GM18868 (cell line): ENCODE measurements at regions not wholly inside any gene's neighbourhood (a gene's known extent, or its start where the extent isn't known, plus 50 kb on each side); places are given as distances from the start of the nearest gene placed in this dataset.
"Not testable (repeated sequence)": the region's sequence is repeated elsewhere in the genome, so short reads cannot be mapped to it uniquely, and the experiment has no call there.

Source experiments
- ATAC-seq: cut with Tn5 transposase; IDR thresholded peaks from one replicate; pipeline ENCODE4 v1.9.1; 2021; ENCODE audit warnings: mild to moderate bottlenecking, moderate library complexity; ENCODE audit not compliant: unreplicated experiment

DNA sequence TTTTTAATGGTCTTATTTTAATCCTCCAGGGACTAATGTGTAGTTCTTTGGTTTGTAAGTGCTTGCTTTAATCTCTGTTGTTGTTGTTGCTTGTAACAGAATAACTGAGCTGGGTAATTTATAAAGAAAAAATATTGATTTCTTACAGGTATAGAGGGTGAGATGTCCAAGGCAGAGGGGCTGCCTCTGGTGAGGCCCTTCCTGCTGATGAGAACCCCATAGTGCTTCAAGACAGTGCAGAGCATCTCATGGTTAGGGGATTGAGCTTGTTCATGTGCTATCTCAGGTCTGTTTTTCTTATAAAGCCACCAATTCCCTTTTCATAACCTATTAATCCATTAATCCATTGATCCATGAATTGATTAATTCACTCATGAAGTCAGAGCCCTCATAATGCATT, 516.3 kb upstream of the KCND2 start:
- ATAC-seq, result no peak

DNA sequence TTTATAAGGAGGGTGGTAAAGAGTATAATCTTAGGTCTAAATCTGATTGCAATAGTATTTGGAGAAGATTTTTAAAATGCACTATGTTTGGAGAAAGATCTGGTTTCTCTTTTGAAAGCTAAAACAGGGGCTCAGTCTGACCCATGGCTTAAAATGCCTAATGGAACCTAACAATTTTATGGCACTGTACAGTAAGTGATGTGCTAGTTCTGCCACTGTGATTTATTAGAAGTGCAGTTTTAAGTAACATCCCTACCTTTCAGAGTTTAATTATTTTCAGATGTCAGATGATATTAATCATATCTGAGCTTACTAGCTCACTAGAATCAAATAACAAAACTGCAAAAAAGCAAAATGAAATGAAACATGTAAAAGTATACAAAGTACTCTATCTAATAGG, 514.7 kb upstream of the KCND2 start:
- ATAC-seq, result no peak

DNA sequence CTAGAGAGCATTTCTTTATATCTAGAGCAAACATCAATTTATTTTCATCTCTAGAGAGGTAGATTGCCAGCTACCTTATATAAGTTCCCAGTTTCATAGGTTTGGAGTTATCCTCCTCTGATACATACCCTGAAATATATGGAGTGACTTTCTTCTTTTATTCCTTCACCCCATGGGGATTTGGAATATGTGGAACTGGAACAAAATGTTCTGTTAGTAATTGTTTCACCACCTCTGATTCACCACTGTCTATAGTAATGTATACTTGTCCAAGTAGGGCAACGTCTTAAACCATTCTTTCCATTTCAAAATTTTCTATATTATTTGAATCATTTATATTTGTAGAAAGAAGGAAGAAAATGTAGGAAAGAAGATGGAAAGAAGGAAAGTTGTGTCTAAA, 511.2 kb upstream of the KCND2 start:
- ATAC-seq, result no peak

DNA sequence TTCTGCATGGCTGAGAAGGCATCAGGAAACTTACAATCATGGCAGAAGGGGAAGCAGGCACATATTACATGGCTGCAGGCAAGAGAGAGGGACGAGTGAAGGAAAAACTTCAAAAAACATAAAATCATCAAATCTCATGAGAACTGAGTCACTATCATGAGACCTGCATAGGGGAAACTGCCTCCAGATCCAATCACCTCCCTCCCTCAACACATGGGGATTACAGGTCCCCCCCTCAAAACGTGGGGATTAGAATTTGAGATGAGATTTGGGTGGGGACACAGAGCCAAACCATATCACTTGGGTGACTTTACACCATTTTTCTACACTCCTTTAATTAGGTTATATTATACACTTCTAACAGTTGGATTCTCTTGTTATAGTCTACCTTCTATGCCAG, 490.7 kb upstream of the KCND2 start:
- no peak for ATAC-seq

DNA sequence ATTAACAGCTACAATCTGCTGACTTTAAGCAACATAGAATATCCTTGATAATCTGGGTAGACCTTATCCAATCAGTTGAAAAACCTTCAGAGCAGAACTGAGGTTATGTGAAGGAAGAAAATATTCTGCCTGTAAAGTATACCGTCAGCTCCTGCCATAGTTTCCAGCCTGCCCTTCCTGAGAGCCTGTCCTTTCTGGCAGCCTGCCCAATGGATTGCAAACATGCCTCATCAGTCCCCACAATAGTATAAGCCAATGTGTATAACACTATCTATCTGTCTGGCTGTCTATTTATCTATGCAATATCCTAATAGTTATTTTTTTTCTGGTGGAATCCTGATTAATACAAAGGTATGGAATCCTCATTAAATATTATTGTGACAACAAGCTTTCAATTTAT, 489.2 kb upstream of the KCND2 start:
- no peak for ATAC-seq

DNA sequence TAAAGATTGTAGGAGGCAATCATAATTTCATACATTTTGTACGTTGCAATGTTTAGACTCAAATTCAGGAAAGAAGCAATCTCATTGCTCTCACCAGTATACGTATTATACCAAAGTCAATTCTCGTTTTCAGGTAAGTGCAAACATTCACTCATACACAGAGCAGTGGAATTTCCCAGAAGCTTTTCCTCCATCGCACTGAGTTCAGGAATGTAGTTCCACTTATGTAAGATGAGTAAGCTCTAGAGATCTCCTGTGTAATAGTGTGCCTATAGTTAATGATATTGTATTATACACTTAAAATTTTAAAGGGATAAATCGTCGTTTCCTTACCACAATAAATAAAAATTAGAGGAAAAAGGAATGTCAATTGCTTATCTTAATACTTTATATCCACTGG, 470.8 kb upstream of the KCND2 start:
- no peak for ATAC-seq

DNA sequence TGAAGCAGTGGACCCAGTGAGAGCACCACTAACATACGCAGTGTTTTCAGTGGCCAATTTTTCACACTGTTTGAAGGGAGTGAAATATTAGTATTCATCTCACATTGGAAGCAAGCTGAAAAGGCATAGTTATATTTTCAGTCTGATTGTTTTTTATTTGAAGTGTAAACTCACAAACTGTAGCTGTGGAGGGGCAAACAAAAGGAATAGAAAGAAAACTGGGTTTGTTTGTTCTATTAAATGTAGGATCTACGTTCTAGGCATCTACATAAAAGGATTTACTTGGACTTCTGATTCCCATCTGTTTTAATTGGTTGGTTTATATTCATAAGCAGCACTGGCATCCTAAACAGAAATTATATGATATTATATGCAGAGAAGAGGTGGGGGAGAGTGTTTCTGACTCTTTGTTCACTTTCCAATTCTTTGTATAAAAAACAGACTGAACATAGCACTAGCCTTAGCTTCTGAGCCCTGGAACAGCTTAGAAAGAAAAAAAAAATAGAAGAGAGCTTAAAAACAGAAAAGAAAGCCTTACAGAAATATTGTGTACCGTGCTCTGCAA, 447.8 kb upstream of the KCND2 start:
- no peak for ATAC-seq

DNA sequence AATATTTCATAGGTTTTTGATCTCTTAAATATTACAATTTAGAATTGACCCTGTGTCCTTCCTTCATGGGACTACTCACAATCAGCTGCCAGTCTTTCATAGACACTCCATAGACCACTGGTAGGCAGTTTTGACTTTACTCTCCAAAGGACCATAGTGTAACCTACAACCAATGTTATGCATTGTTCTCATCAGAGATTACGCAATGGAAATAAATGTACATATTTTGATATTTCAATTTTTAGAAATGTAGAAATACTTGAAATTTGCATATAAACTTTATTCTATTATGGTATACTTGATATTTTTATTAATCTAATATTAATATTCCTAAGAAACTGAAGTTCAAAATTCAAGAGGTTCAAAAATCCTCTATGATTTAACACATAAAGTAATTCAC, 446.4 kb upstream of the KCND2 start:
- ATAC-seq, result no peak

DNA sequence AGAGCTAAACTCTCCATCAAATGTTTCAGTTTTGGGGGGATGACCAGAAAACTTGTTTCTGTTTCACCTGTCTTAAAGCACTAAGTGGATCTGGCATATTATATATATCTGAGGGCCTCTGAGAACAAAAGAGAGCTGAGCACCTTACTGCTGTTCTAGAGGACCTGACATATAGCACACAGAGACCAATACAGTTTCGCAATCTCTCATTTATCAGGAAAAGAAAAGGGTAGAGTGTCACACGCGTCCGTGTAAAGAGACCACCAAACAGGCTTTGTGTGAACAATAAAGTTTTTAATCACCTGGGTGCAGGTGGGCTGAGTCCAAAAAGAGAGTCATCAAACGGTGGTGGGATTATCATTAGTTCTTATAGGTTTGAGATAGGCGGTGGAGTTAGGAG, 434.5 kb upstream of the KCND2 start:
- no peak for ATAC-seq

DNA sequence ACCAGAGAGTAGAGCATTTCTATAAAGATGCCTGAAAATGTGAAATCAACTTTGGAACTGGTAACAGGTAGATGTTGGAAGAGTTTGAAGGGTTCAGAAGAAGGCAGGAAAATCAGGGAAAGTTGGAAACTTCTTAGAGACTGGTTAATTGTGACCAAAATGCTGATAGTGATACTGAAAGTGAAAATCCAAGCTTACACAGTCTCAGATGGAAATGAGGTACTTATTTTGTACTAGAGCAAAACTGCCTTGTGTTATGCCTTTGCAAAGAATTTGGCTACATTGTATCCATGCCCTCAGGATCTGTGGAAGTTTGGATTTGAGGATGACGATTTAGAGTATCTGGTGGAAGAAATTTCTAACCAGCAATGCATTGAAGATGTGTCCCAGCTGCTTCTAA, 430.6 kb upstream of the KCND2 start:
- no peak for ATAC-seq

DNA sequence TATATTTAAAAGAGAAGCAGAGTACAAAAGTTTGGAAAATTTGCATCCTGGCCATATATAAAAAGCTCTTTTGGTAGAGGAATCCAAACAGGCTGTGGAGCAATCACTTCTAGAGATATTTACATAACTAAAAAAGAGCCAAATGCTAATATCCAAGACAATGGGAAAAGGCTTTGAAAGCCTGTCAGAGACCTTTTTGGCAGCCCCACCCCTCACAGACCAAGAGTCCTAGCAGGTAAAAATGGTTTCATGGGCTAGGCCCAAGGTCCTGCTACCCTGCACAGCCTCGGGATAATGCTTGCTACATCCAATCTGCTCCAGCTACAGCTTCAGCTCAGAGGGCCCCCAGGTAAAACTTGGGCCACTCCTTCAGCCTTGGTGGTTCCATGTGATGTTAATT, 430.2 kb upstream of the KCND2 start:
- ATAC-seq, result no peak

DNA sequence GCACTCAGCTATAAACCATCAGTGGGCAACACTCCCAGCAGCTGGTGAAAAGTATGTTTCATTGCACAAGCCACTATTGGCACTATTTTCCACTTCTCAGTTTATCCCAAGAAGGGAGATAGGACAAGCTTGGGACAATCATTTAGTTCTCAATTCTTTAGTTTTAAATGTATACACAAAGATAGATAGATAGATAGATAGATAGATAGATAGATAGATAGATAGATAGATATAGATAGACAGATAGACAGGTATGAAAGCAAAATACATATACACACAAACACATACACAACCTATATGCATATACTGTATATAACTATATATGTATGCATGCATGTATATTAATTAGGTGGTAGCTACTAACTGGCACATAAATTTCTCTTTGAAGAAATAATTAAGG, 411.6 kb upstream of the KCND2 start:
- ATAC-seq, result no peak

DNA sequence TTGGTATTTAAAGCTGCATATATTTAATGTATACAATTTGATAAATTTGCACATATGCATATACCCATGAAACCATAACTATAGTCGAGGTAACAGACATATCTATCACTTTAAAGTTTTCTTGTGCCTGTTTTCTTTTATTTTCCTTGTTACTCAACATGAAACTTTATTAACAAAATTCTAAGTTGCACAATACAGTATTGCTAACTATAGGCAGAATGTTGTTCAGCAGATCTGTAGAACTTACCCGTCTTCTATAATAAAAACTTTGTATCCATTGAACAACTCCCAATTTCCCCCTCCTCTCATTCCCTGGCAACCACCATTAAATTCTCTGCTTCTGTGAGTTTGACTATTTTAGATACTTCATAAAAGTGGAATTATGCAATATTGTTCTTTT, 404.6 kb upstream of the KCND2 start:
- ATAC-seq, result no peak

DNA sequence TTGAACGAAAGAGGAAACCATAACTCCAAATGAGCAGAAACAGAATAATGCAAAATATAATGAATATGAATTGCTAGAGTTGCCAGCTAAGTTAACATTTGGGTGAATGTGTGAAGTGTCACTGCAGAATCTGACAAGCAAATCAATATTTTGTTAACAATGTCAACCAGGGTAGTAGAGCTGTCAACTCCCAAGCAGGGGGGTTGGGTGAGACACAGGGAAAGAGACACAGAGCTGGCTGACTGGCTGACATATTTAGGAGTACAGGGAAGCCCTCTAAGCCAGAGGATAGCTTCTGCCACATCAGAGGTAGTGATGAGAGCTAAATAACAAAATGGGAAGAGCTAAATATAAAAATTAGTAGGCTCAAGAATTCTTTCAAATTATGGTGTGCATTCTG, 393.1 kb upstream of the KCND2 start:
- no peak for ATAC-seq

DNA sequence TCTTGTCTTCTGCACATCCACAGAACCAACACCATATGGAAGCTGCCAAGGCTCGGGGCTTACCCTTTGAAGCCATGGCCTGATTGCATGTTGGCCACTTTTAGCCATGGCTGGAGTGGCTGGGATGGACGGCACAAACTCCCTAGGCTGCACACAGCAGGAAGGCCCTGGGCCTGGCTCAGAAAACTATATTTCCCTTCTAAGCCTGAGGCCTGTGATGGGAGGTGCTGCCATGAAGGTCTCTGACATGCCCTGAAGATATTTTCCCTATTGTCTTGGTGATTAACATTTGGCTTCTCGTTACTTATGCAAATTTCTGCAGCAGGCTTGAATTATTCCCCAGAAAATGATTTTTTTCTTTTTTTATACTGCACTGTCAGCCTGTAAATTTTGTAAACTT, 387.0 kb upstream of the KCND2 start:
- ATAC-seq, result no peak

DNA sequence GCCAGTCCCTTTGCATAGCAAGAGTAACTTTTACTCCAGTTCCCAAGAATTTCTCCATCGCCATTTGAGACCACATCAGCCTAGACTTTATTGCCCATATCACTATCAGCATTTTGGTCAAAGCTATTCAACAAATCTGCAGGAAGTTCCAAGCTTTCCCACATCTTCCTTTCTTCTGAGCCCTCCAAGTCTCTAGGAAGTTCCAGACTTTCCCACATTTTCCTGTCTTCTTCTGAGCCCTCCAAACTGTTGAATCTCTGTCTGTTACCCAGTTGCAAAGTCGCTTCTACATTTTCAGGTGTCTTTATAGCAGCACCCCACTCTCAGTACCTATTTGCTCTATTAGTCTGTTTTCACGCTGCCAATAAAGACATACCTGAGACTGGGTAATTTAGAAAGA, 386.4 kb upstream of the KCND2 start:
- ATAC-seq, result not testable (repeated sequence)

DNA sequence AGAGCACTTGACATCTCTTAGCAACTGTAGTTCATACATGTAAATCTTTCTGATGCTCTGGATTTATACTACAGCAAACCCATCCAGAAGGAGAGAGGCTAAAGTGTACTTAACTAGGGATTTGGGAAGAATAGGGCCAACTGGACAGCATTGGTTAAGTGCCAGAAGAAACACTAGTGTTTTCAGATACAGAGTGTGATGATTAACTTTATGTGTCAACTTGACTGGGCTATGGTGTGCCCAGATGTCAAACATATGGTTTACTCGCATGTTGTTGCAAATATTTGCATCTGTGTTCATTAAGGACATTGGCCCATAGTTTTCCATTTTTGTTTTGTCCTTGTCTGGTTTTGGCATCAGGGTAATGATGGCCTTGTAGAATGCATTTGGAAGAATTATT, 384.7 kb upstream of the KCND2 start:
- no peak for ATAC-seq

DNA sequence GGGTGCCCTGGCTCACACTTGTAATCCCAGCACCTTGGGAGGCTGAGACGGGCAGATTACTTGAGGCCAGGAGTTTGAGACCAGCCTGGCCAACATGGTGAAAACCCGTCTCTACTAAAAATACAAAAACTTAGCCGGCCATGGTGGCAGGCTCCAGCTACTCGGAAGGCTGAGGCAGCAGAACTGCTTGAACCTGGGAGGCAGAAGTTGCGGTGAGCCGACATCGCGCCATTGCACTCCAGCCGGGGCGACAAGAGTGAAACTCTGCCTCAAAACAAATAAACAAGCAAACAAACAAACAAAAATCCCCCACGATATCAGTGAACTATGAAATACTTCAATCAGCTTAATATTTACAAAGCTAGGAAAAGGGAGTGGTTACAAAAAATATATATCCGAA, 382.3 kb upstream of the KCND2 start:
- ATAC-seq, result no peak

DNA sequence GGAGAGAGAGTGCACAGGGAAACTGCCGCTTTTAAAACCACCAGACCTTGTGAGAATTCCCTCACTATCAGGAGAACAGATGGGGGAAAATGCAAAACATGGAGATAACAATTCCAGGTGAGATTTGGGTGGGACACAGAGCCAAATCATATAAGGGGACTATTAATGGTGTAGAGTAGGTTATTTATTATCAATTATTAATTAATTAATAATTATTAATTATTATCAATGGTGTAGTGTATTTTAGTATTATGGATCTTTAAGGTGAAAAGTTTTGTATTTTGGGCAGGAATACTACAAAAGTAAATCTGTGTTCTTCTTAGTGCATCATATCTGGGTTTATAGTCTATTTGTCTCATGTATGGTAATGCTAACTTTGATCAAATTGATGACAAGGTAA, 377.7 kb upstream of the KCND2 start:
- no peak for ATAC-seq

DNA sequence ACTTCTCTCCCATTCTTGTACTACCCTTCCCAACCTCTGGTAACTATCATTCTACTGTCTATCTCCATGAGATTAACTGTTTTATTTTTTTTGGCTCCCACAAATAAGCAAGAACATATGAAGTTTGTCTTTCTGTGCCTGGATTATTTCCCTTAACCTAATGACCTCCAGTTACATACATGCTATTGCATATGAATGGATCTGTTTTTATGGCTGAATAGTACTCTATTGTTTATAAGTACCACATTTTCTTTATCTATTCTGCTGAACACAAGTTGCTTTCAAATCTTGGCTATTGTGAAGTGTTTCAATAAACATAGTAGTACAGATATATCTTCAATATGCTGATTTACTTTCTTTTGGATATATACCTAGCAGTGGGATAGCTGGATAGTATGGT, 376.6 kb upstream of the KCND2 start:
- ATAC-seq, result no peak

DNA sequence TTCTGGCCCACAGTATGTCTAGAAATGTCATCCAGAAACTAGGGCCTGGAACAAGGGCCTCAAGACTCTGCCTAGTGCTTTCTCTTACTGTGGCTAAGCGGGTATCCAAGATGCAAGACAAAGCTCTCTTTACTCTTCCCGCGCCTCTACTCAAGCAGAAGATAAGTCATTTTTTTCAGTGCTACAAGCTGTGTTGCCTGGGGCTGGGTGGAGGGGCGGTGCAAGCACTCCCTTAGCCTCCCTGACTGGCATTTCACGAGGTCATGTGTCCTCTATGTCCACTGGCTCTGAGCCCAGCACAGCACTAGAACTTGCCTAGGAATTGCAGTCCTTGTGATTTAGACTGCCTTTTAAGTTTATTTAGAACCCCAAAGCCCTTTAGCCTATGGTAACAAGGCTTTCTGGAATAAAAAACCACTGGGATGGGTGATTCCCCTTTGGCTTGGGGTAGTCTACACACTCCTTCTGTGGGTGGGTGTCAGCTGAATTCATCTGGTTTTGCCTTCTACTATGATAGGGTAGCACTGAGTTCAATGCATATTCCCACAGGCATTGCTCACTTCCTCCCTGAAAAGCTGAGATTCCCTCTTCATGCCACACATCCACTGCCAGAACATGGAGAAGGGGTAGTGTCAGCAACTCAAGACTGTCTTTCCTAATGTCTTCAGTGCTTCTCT, 371.8 kb upstream of the KCND2 start:
- no peak for ATAC-seq

DNA sequence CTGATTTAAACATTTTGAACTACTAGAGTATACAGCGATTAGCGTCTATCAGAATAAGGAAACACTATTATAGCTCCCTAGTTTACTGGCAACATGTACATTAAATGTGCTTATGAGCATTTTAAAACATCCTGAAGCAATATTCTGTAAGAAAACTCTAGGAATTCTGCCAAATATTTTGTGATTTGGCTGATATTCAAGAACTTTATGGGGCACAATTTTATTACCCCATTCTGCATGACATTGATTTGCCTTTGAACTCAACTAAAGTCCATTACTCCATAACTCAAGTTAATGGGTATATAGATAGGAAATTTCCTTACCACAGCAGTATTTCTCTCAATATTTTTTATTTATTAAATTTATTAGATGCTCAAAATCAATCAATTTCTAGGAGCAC, 369.9 kb upstream of the KCND2 start:
- ATAC-seq, result no peak

DNA sequence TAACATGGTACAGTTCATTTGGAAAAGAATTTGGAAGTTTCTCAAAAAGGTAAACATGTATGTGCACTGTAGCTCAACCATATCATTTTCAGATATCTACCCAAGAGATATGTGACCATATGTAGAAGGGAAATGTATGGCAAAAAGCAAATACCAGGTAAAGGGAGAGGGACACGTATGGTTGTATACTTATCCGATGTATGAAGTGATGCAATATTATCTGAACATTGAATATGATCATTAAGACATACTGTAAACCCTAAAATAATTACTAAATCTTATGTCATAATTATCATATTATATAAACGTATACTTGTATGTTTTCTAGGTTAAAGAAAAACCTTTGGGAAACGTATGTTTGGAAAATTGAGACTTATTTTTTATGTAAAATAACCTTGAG, 367.5 kb upstream of the KCND2 start:
- no peak for ATAC-seq
